A549 (cell line): ENCODE measurements at regions not wholly inside any gene's neighbourhood (a gene's known extent, or its start where the extent isn't known, plus 50 kb on each side); places are given as distances from the start of the nearest gene placed in this dataset.

Experiments used
- ATAC-seq, 2 experiments: fragments of 200-7000 bp in 1 of 2; fragments of >200 bp in 1 of 2; cut with Nextera tagmentation in 1 of 2; cut with Tn5 transposase in 1 of 2; 3 replicates each; pipeline versions ENCODE4 v1.8.0 to v1.9.1; 2018 to 2020; ENCODE audit warnings: mild to moderate bottlenecking in 1 of 2, moderate library complexity in 1 of 2
- CTCF ChIA-PET: fragments of 300-600 bp; sonication (Branson Sonifier 250); formaldehyde crosslinking; extraction: SDS; loops from one replicate; lab custom pipeline; 2021; ENCODE audit warnings: antibody characterized with exemption, inconsistent platforms; lab: Yijun Ruan, JAX
- POLR2A ChIA-PET: fragments of 350-600 bp; formaldehyde crosslinking; extraction: SDS; loops from one replicate; lab custom pipeline; 2021; ENCODE audit warnings: antibody characterized with exemption, inconsistent platforms; lab: Yijun Ruan, JAX
- DNase-seq, 2 experiments: peaks; one replicate each; pipeline versions ENCODE4 v3.0.0 to v3.0.0-alpha.2; 2011 to 2016; ENCODE audit warnings: low read depth in 1 of 2, low spot score in 1 of 2
- FAIRE-seq: peaks from 2 replicates; lab custom pipeline; 2011; peaks lifted over from hg19 to GRCh38; lab: Jason Lieb, UNC
- H3K27ac ChIP-seq, 2 experiments: fragments of >200 bp; sonication (Bioruptor Twin); formaldehyde crosslinking; 3 replicates each; pipeline ENCODE4 v1.5.1; 2016 to 2017
- H3K4me1 ChIP-seq: fragments of >200 bp; sonication (Bioruptor Twin); formaldehyde crosslinking; 3 replicates; pipeline ENCODE4 v1.6.1; 2016
- H3K4me2 ChIP-seq: fragments of >200 bp; sonication (Bioruptor Twin); formaldehyde crosslinking; 3 replicates; pipeline ENCODE4 v1.6.1; 2016
- H3K4me3 ChIP-seq: fragments of >200 bp; sonication (Bioruptor Twin); formaldehyde crosslinking; 3 replicates; pipeline ENCODE4 v1.5.1; 2016
- H3K9me3 ChIP-seq: fragments of >200 bp; sonication (Bioruptor Twin); formaldehyde crosslinking; 3 replicates; pipeline ENCODE4 v1.6.1; 2016
- CBX8 ChIP-seq: fragments of 200-600 bp; sonication (generic); IDR thresholded peaks from 2 replicates; pipeline ENCODE4 v1.6.1; 2016
- EHF ChIP-seq: fragments of 250-450 bp; sonication (Bioruptor Pico); IDR thresholded peaks from 2 replicates; pipeline ENCODE4 v1.5.0; 2020; ENCODE audit warnings: mild to moderate bottlenecking
- FOSL2 ChIP-seq, 2 experiments: fragments of 450-650 bp in 1 of 2; fragments of >200 bp in 1 of 2; sonication (Bioruptor Twin) in 1 of 2; formaldehyde crosslinking; IDR thresholded peaks; 2 replicates each; pipeline versions ENCODE4 v1.5.0 to v1.6.1; 2016 to 2020; ENCODE audit warnings: mild to moderate bottlenecking in 1 of 2, moderate library complexity in 1 of 2
- GATA3 ChIP-seq: IDR thresholded peaks from 2 replicates; pipeline ENCODE4 v1.6.1; 2012; ENCODE audit warnings: borderline replicate concordance
- HOXA7 ChIP-seq: fragments of 250-450 bp; sonication (Bioruptor Pico); IDR thresholded peaks from 2 replicates; pipeline ENCODE4 v1.5.0; 2020; ENCODE audit warnings: mild to moderate bottlenecking, moderate library complexity
- HOXB13 ChIP-seq: fragments of 250-450 bp; sonication (Bioruptor Pico); IDR thresholded peaks from 2 replicates; pipeline ENCODE4 v1.5.0; 2020; ENCODE audit warnings: low read depth, mild to moderate bottlenecking, moderate library complexity
- MAZ ChIP-seq: fragments of 150-350 bp; IDR thresholded peaks from 2 replicates; pipeline ENCODE4 v1.6.1; 2014; ENCODE audit warnings: antibody characterized with exemption, low read depth, low read length, borderline replicate concordance
- MYC ChIP-seq: IDR thresholded peaks from 2 replicates; pipeline ENCODE4 v1.6.1; 2012; ENCODE audit warnings: mild to moderate bottlenecking, inconsistent platforms, low read length, improper control_type of control experiment, borderline replicate concordance
- NPAS2 ChIP-seq: fragments of 250-450 bp; sonication (Bioruptor Pico); IDR thresholded peaks from 2 replicates; pipeline ENCODE4 v1.8.0; 2022; ENCODE audit warnings: mild to moderate bottlenecking, moderate library complexity, borderline replicate concordance
- POLR2A ChIP-seq: IDR thresholded peaks from 2 replicates; pipeline ENCODE4 v1.6.1; 2012; ENCODE audit warnings: mild to moderate bottlenecking, low read length
- RAD21 ChIP-seq, 2 experiments: fragments of >200 bp in 1 of 2; sonication (Bioruptor Twin) in 1 of 2; formaldehyde crosslinking in 1 of 2; IDR thresholded peaks in 1 of 2; conservative IDR thresholded peaks in 1 of 2; 2 replicates in 1 of 2; 3 replicates in 1 of 2; pipeline ENCODE4 v1.6.1; 2012 to 2018; ENCODE audit warnings: inconsistent platforms in 1 of 2
- RFX5 ChIP-seq: fragments of 450-650 bp; IDR thresholded peaks from 2 replicates; pipeline ENCODE4 v1.7.1; 2014; ENCODE audit warnings: antibody characterized with exemption, mild to moderate bottlenecking, moderate library complexity
- RNF2 ChIP-seq: fragments of 200-600 bp; sonication (generic); IDR thresholded peaks from 2 replicates; pipeline ENCODE4 v1.6.1; 2016; ENCODE audit warnings: low read depth, mild to moderate bottlenecking, antibody characterized with exemption, moderate library complexity, borderline replicate concordance
- SMC3 ChIP-seq: fragments of >200 bp; sonication (Bioruptor Twin); formaldehyde crosslinking; IDR thresholded peaks from 3 replicates; pipeline ENCODE4 v1.6.1; 2018; ENCODE audit warnings: inconsistent platforms
- ZC3H11A ChIP-seq: fragments of 450-650 bp; IDR thresholded peaks from 2 replicates; pipeline ENCODE4 v1.6.1; 2014; ENCODE audit warnings: antibody characterized with exemption, mild to moderate bottlenecking
- WGBS: methylation state at CpG from one replicate; pipeline ENCODE4 v1.1.6; 2017; ENCODE audit errors: missing lambda C conversion rate; 5-methylcytosine and 5-hydroxymethylcytosine counted together
- TF ChIP-seq, protein P1 (sequence below): fragments of >200 bp; sonication (Bioruptor Twin); formaldehyde crosslinking; IDR thresholded peaks from 3 replicates; pipeline ENCODE4 v1.5.1; 2016
- TF ChIP-seq, protein P2 (sequence below): fragments of 200-600 bp; sonication (generic); IDR thresholded peaks from 2 replicates; pipeline ENCODE4 v1.6.1; 2016; ENCODE audit warnings: antibody characterized with exemption, mild to moderate bottlenecking, moderate library complexity
- TF ChIP-seq, protein P3 (sequence below): IDR thresholded peaks from 2 replicates; pipeline ENCODE4 v1.6.1; 2012

DNA sequence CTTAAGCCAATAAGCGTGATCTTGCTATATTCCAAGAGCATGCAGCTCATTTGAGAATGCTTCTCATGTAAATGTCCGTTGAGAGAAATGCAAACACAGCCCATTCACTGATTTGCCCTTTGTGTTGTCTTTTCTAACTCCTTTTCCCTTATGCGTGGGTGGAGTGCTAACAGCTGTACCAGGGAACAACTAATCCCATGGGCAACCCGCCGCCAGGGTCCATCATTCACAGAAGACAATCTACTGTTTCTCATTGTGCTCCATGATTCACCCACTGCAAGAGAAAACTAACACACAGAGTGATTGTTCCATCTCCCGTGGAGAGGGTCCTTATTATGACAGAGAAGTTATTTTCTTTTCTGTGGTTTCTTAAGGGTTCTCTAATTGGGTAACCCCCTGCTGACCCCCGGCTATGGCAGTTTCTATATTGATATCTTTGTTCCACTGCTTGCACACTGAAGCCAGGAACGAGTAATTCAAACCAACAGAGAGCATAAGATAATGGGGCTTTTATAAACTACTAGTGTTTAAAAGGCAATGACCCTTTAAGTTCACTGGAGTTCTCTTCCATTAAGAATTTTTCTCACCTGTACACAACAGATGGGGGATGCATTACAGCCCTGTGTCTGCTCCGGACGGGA lies 298.7 kb downstream of the BAMBI start:
- no peak for ATAC-seq
- CTCF ChIA-PET = interaction anchor here (2.7 kb wide), 1 partner anchor 37 kb away, joined by 10 read pairs; no protein-coding TSS in a partner anchor
- Histone ChIP-seq H3K4me2 (no peak overlapping the region), H3K9me3 (no peaks in the 10 kb centered on the region), H3K4me3 (no peak overlapping the region), H3K4me1 (no peaks in the 10 kb centered on the region), H3K27ac (no peak overlapping the region)
- TF ChIP-seq, protein P1, sequence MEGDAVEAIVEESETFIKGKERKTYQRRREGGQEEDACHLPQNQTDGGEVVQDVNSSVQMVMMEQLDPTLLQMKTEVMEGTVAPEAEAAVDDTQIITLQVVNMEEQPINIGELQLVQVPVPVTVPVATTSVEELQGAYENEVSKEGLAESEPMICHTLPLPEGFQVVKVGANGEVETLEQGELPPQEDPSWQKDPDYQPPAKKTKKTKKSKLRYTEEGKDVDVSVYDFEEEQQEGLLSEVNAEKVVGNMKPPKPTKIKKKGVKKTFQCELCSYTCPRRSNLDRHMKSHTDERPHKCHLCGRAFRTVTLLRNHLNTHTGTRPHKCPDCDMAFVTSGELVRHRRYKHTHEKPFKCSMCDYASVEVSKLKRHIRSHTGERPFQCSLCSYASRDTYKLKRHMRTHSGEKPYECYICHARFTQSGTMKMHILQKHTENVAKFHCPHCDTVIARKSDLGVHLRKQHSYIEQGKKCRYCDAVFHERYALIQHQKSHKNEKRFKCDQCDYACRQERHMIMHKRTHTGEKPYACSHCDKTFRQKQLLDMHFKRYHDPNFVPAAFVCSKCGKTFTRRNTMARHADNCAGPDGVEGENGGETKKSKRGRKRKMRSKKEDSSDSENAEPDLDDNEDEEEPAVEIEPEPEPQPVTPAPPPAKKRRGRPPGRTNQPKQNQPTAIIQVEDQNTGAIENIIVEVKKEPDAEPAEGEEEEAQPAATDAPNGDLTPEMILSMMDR = no peak
- TF ChIP-seq MYC = no peak
- TF ChIP-seq RFX5 = no peak
- no peak for TF ChIP-seq NPAS2 (CRISPR knock-in tag)
- TF ChIP-seq SMC3 = no peak
- TF ChIP-seq GATA3 = no peak
- no peak for TF ChIP-seq RNF2
- TF ChIP-seq POLR2A = no peak
- TF ChIP-seq CBX8 = no peak
- TF ChIP-seq, protein P2, sequence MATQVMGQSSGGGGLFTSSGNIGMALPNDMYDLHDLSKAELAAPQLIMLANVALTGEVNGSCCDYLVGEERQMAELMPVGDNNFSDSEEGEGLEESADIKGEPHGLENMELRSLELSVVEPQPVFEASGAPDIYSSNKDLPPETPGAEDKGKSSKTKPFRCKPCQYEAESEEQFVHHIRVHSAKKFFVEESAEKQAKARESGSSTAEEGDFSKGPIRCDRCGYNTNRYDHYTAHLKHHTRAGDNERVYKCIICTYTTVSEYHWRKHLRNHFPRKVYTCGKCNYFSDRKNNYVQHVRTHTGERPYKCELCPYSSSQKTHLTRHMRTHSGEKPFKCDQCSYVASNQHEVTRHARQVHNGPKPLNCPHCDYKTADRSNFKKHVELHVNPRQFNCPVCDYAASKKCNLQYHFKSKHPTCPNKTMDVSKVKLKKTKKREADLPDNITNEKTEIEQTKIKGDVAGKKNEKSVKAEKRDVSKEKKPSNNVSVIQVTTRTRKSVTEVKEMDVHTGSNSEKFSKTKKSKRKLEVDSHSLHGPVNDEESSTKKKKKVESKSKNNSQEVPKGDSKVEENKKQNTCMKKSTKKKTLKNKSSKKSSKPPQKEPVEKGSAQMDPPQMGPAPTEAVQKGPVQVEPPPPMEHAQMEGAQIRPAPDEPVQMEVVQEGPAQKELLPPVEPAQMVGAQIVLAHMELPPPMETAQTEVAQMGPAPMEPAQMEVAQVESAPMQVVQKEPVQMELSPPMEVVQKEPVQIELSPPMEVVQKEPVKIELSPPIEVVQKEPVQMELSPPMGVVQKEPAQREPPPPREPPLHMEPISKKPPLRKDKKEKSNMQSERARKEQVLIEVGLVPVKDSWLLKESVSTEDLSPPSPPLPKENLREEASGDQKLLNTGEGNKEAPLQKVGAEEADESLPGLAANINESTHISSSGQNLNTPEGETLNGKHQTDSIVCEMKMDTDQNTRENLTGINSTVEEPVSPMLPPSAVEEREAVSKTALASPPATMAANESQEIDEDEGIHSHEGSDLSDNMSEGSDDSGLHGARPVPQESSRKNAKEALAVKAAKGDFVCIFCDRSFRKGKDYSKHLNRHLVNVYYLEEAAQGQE = no peak
- TF ChIP-seq, protein P3, sequence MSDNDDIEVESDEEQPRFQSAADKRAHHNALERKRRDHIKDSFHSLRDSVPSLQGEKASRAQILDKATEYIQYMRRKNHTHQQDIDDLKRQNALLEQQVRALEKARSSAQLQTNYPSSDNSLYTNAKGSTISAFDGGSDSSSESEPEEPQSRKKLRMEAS = no peak
- no peak for TF ChIP-seq RAD21 (conservative IDR thresholded peaks at IDR 0.05 in 1 of 2, IDR thresholded peaks at IDR 0.05 in 1 of 2)
- TF ChIP-seq HOXB13 (CRISPR knock-in tag) = no peak
- no peak for TF ChIP-seq ZC3H11A
- FAIRE-seq = no peak
- POLR2A ChIA-PET = no interaction called here
- DNase-seq = no peak
- WGBS = 72% methylated on average over 10 of the region's 10 CpGs

DNA sequence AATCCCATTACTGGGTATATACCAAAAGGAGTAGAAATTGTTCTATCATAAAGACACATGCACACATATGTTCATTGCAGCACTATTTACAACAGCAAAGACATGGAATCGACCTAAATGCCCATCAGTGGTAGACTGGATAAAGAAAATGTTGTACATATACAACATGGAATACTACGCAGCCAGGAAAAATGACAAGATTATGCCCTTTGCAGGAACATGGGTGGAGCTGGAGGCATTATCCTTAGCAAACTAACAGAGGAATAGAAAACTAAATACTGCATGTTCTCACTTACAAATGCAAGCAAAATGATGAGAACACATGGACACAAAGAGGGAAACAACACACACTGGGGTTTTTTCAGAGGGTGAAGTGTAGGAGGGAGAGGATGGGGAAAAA lies 300.2 kb downstream of the BAMBI start:
- ATAC-seq (no peak), DNase-seq (no peak), FAIRE-seq (no peak)
- ChIA-PET POLR2A (no interaction called here), CTCF (interaction anchor here (1.3 to 2.7 kb wide), 3 partner anchors 10 to 38 kb away, joined by 3 to 10 read pairs (median 3); no protein-coding TSS in a partner anchor)
- Histone ChIP-seq H3K4me2 (no peak overlapping the region), H3K27ac (no peak overlapping the region), H3K4me1 (no peaks in the 10 kb centered on the region), H3K4me3 (no peak overlapping the region), H3K9me3 (no peaks in the 10 kb centered on the region)
- no peak for TF ChIP-seq NPAS2 (CRISPR knock-in tag)
- 41% methylated on average over 2 of the region's 2 CpGs for whole genome bisulfite sequencing

DNA sequence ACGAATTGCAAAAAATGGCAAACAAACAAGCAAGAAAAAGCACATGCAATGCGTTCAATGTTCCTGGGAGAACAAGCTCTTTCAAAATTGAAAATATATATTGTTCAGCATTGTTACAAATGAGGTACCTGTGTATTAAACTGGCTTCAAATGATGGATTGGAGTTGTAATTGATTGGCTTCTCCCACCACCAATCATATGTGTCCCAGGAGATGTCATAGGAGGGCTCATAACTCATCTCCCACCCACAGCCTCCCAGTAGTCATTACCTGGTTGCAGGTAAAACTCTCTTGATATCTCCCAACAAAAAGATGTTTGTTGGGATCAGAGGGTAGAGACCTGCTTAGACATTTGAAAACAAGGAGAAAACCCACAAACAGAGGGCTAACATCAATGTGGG lies 302.9 kb downstream of the BAMBI start:
- CTCF ChIA-PET = interaction anchor here (0.8 to 1.3 kb wide), 3 partner anchors 41 to 316 kb away, joined by 3 to 4 read pairs (median 4); partner anchors contain the start of gene BAMBI
- no peak overlapping the region for H3K4me2 ChIP-seq
- TF ChIP-seq FOSL2 (IDR thresholded peaks at IDR 0.05) (no peak), FOSL2 (CRISPR knock-in tag; IDR thresholded peaks at IDR 0.05) (no peak), HOXA7 (CRISPR knock-in tag) (no peak), EHF (CRISPR knock-in tag) (no peak), MAZ (no peak)
- no peak overlapping the region for H3K27ac ChIP-seq
- no peak overlapping the region for H3K4me3 ChIP-seq
- FAIRE-seq (no peak), DNase-seq (no peak), ATAC-seq (no peak)
- peaks cover 17% of the 10 kb centered on the region for H3K4me1 ChIP-seq
- POLR2A ChIA-PET = no interaction called here
- no peaks in the 10 kb centered on the region for H3K9me3 ChIP-seq
- WGBS = 84% methylated on average over 2 of the region's 2 CpGs
